ENCODE measurements at regions not wholly inside any gene's neighbourhood (a gene's known extent, or its start where the extent isn't known, plus 50 kb on each side); places are given as distances from the start of the nearest gene placed in this dataset.
"Not testable (repeated sequence)": the region's sequence is repeated elsewhere in the genome, so short reads cannot be mapped to it uniquely, and the experiment has no call there.

DNA sequence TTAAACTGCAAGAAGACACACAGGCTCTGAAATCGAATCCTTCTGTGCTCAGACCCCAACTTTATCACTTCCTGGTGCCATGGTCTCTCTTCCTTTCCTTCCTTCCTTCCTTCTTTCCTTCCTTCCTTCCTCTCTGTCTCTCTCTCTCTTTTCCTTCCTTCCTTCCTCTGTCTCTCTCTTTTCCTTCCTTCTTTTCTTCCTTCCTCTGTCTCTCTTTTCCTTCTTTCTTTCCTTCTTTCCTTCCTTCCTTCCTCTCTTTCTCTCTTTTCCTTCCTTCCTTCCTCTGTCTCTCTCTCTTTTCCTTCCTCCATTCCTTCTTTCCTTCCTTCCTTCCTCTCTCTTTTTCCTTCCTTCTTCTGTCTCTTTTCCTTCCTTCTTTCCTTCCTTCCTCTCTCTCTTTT lies 127.2 kb upstream of the CACNA1A start:
- TF ChIP-seq, protein P1, sequence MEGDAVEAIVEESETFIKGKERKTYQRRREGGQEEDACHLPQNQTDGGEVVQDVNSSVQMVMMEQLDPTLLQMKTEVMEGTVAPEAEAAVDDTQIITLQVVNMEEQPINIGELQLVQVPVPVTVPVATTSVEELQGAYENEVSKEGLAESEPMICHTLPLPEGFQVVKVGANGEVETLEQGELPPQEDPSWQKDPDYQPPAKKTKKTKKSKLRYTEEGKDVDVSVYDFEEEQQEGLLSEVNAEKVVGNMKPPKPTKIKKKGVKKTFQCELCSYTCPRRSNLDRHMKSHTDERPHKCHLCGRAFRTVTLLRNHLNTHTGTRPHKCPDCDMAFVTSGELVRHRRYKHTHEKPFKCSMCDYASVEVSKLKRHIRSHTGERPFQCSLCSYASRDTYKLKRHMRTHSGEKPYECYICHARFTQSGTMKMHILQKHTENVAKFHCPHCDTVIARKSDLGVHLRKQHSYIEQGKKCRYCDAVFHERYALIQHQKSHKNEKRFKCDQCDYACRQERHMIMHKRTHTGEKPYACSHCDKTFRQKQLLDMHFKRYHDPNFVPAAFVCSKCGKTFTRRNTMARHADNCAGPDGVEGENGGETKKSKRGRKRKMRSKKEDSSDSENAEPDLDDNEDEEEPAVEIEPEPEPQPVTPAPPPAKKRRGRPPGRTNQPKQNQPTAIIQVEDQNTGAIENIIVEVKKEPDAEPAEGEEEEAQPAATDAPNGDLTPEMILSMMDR (IDR thresholded peaks at IDR 0.05; ENCODE audit: borderline replicate concordance, control extremely low read depth, extremely low read depth, insufficient read depth, missing control alignments): no peak
- DNase-seq (ENCODE audit: low spot score): no peak
- in situ Hi-C loops (cut with MboI; ENCODE audit: low sequenced_read_pairs, unreplicated experiment): no loop called here

DNA sequence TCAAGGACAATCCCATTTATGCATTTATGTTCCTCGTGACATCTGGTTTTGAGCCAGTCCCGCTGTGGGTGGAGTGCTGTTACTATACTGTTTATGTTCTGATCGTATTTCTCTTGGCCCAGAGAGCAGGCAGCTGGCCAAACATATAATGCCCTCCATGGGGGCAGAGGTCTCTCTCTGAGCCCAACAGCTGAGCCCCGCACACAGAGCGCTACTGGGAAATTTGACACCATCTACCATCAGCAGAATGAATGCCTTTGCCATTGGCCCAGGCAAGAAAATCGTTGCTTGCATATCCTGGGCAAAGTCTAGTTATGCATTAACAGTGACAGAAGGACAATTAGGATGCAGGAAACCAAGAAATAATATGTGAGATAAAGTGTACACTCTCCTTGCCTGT lies 126.8 kb upstream of the CACNA1A start:
- DNase-seq (ENCODE audit: low spot score): no peak
- TF ChIP-seq, protein P1 (IDR thresholded peaks at IDR 0.05; ENCODE audit: borderline replicate concordance, control extremely low read depth, extremely low read depth, insufficient read depth, missing control alignments): no peak

DNA sequence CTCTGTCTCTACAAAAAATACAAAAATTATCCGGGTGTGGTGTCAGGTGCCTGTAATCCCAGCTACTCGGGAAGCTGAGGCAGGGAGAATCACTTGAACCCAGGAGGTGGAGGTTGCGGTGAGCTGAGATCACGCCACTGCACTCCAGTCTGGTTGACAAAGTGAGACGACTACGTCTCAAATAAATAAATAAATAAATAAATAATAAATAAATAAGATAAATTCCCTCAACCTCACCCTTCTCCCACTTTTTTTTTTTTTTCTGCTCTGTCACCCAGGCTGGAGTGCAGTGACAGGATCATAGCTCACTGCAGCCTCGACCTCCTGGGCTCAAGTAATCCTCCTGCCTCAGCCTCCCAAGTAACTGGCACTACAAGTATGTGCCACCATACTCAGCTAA lies 125.9 kb upstream of the CACNA1A start:
- DNase-seq (ENCODE audit: low spot score); in situ Hi-C loops (cut with MboI; ENCODE audit: low sequenced_read_pairs, unreplicated experiment): not testable (repeated sequence)

More for the DNA sequence above, 126.8 kb upstream of the CACNA1A start:
- in situ Hi-C loops (cut with MboI; ENCODE audit: low sequenced_read_pairs, unreplicated experiment): no loop called here

DNA sequence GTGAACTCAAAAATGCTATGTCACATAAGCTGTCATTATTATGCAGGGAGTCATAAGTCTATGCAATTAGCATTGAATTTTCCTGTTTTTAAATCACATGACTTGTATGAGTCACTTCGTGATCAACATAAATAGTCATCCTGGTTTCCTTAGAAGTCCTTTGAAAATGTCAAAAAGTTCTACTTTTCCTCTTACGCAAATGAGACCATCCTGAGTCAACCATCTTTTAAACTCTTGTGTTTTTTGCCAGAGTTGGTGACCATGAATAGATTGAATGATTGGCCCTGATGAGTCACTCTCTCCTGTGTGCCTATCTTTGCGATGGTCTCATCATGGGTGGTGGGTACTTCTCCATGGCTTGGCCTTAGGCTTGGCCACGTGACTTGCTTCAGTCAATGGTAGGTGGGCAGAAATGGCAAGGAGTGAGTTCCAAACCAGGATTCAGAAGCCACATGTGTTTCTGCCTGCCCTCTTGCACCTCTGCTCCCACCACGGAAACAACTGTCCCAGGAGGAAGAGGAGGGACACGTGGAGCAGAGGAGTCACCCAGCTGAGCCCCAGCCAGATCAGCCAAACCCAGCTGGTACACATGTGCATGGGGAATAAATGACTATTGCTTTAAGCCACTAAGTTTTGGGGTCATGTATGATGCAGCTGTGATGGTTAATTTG lies 123.5 kb upstream of the CACNA1A start:
- in situ Hi-C loops (cut with MboI; ENCODE audit: low sequenced_read_pairs, unreplicated experiment): no loop called here
- TF ChIP-seq, protein P1 (IDR thresholded peaks at IDR 0.05; ENCODE audit: borderline replicate concordance, control extremely low read depth, extremely low read depth, insufficient read depth, missing control alignments): no peak
- DNase-seq (ENCODE audit: low spot score): no peak

DNA sequence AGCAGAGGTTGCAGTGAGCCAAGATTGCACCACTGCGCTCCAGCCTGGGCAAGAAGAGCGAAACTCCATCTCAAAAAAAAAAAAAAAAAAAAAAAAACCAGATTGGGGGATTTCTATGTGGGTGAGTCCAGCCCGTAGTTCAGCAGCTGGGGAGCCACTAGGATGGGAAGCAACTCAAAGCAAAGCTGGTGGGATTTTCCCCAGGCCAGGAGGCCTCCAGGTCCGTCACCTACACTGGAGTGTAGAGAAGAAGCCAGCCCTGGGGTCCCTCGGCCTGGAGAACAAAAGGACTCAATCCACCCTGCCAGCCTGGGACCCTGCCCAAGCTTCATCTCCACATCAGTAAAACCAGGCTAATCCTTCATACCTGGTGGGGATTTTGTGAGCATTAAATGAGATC lies 121.3 kb upstream of the CACNA1A start:
- in situ Hi-C loops (cut with MboI; ENCODE audit: low sequenced_read_pairs, unreplicated experiment): no loop called here
- no peak for DNase-seq (ENCODE audit: low spot score)
- TF ChIP-seq, protein P1 (IDR thresholded peaks at IDR 0.05; ENCODE audit: borderline replicate concordance, control extremely low read depth, extremely low read depth, insufficient read depth, missing control alignments): no peak

DNA sequence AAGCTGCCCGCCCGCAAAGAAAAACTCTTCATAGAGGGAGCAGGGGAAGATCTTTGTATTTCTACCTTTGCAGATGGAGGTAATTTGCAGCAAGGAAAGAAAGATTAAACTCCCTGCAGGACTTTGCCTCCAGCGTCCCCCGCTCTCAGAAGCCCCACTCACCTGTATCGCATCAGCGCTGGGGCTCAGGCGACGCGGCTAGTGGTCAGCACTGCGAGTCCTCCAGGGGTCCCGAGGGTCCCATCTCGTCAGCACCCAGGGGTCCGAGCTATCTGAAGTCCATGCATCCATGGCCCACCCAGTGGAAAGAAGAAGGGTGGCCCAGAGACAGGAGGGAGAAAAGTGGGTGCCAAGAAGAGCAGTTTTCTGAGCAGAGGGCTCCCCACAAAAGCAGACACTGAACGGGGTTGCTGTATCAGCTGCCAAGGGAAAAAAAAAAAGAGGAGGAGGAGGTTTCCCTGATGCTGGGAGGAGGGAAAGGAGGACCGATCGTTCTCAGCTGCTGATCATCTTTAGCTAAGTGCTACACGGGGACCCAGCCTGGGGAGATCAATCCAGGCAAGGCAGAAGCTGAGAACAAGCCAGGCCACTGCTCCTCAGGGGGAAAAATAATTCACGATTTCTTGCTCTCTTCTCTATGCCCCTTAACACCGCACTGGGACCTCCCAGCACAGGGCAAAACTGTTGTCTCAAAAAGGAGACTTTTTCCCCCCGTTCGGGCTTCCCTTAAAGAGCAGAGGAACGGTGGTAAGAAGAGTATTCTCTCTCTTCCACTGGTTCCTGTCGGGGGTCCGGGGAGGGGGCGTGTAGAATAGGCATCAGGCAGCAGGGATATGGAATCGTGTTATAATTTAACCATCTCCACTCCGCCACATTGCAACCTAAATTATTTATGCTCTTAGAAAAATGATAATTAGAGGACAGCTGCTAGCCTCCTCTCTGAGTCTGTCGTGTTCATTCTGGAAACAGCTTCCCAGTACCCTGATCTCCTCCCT lies 117.7 kb upstream of the CACNA1A start:
- in situ Hi-C loops (cut with MboI; ENCODE audit: low sequenced_read_pairs, unreplicated experiment): loop anchor here (25.0 kb wide), 1 partner anchor 438 kb away; the partner anchor contains the start of genes MISP3 and PALM3
- TF ChIP-seq, protein P1 (IDR thresholded peaks at IDR 0.05; ENCODE audit: borderline replicate concordance, control extremely low read depth, extremely low read depth, insufficient read depth, missing control alignments): no peak
- no peak for DNase-seq (ENCODE audit: low spot score)

Measured in GM13976 (cell line).